ENCODE measurements at regions not wholly inside any gene's neighbourhood (a gene's known extent, or its start where the extent isn't known, plus 50 kb on each side); places are given as distances from the start of the nearest gene placed in this dataset.

- no peak for DNase-seq (ENCODE audit: extremely low read depth, low read depth)
These were observed 194.2 kb downstream of the NHLRC3 start for GRCh38 chr13:39232401-39232980.

- DNase-seq (ENCODE audit: extremely low read depth, low read depth), result no peak
These were observed 194.7 kb downstream of the NHLRC3 start for GRCh38 chr13:39232999-39233398.

- DNase-seq (ENCODE audit: extremely low read depth, low read depth), result no peak
These were observed 195.3 kb downstream of the NHLRC3 start for GRCh38 chr13:39233519-39233918.

- no peak for DNase-seq (ENCODE audit: extremely low read depth, low read depth)
These were observed 206.4 kb downstream of the NHLRC3 start for GRCh38 chr13:39244561-39245230.

DNA sequence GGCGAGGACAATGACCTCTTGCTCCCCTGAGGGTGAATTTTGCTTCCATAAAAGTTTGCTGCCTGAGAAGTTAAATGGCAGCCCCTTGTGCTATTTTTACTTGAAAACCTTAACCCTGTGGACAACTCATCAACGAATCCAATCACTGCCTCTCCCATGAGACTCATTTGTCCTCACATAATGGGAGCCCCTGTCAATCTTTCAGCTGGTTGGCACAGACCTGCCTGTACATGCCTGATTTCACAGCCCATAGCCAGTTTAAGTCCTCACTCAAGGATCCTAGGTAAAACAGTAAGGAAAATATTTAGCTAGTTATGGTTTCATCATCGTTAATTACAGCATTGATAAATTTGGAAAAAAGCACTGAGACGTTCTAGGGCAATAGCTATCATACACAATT is 207.4 kb downstream of the NHLRC3 start:
- DNase-seq (ENCODE audit: extremely low read depth, low read depth), result no peak

DNA sequence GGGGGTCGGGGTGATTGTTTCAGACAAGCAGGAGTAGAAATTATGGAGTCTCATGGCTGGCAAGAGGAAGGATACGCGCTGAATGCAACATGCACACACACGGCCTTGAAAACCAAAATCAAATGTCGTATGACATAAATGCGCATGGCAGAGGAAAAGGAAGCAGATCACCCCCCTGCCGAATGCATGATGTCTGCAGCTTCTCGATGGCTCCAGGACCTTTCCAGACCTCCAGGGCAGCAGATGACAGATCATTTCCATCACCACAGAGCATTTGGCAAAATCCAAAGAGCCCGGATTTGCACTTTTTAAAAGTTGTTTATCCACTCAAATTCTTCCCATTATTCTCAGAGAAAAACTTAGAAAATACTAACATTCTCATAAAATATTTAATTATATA is 211.7 kb downstream of the NHLRC3 start:
- DNase-seq (ENCODE audit: extremely low read depth, low read depth), result no peak

- no peak for DNase-seq (ENCODE audit: extremely low read depth, low read depth)
These were observed 212.2 kb downstream of the NHLRC3 start for GRCh38 chr13:39250440-39250839.

GRCh38 chr13:39251340-39251739 is 213.1 kb downstream of the NHLRC3 start:
- no peak for DNase-seq (ENCODE audit: extremely low read depth, low read depth)

GRCh38 chr13:39253774-39254173 is 215.5 kb downstream of the NHLRC3 start:
- DNase-seq (ENCODE audit: extremely low read depth, low read depth), result no peak

- no peak for DNase-seq (ENCODE audit: extremely low read depth, low read depth)
These were observed 216.3 kb downstream of the NHLRC3 start for GRCh38 chr13:39254601-39255000.

DNA sequence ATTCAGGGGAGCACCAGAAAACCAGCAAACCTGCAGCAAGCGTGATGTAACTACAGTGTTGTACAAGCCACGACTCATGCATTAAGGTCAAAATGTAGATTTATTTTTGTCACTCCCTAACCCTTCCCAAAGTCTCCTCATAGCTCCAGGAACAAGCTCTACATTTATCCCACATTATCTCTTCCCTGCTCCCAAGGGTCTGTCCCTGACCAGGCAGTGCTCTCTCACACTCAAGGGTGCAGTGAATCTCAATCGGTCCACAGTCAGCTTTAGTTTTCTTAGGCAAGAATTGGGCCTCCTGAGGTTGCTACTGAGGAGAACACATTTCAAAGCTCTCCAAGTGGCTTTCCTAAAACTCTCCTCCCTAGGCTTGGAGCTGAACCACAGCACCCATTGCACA is 219.4 kb downstream of the NHLRC3 start:
- DNase-seq (ENCODE audit: extremely low read depth, low read depth), result no peak

DNA sequence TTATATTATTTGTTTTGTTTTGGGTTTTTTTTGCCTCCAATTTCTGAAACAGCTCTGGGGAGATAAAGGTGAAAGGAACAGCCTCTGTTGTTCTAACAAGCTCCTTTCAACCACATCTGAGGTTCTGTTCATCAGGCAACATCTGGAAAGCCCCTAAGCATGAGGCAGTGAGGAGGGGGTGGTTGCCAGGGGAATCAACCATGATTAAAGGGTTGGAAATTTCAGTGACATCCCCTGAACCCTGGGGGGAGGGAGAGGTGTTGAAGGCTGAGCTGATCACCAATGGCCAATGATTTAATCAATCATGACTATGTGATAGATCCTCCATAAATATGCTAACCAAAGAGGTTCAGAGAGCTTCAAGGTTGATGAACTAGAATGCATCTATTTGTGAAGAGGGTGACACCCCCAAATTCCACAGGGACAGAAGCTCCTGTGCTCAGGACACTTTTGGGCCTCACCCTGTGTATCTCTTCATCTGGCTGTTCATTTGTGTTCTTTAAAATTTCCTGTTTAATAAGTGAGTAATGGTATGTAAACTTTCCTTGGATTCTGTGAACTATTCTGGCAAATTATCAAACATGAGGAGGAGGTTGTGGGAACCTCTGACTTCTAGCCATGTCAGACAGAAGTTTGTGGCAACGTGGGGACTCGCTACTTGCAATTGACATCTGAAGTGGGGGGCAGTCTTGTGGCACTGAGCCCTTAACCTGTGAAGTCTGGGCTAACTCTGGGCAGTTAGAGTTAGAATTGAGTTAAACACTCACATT is 221.3 kb downstream of the NHLRC3 start:
- no peak for DNase-seq (ENCODE audit: extremely low read depth, low read depth)

DNA sequence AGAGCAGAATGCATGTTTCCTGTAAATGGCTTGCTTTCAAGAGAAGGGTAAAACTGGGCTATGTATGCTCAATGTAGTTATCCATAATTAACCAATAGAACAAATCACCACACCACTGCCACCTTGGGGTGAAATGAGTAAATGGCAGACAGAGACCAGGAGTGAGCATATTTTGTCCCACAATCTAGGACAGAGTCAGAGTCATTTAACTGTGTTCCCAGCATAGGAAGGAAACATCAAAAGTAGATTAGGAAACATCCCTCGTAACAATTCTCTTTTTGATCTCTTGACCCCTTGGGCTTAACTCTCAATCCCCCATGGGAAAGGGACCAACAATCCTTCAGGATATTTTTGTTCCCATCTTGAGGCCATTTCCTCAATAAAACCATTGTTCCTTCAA is 224.8 kb downstream of the NHLRC3 start:
- DNase-seq (ENCODE audit: extremely low read depth, low read depth), result peak; percentile 15

GRCh38 chr13:39263531-39263930 is 225.3 kb downstream of the NHLRC3 start:
- DNase-seq (ENCODE audit: extremely low read depth, low read depth), result no peak

DNA sequence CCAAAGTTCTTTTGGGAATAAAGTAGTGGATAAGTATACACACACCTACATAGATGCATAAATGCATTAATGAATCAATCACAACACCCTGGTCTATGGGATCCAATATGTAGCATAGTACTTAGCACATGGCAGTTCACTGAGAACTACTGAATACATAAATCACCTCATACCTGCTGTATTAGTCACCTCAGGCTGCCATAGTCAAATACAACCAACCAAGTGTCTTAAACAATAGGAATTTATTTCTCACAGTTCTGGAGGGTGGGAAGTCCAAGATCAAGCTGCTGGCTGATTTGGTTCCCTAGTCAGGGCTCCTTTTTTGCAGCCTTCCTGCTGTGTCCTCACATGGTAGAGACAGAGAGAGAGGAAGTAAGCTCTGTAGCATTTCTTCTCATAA is 228.2 kb downstream of the NHLRC3 start:
- no peak for DNase-seq (ENCODE audit: extremely low read depth, low read depth)

- no peak for DNase-seq (ENCODE audit: extremely low read depth, low read depth)
These were observed 230.1 kb downstream of the NHLRC3 start for GRCh38 chr13:39268398-39268797.

- DNase-seq (ENCODE audit: extremely low read depth, low read depth), result no peak
These were observed 230.7 kb downstream of the NHLRC3 start for GRCh38 chr13:39269004-39269403.

GRCh38 chr13:39269411-39269810 is 231.2 kb downstream of the NHLRC3 start:
- no peak for DNase-seq (ENCODE audit: extremely low read depth, low read depth)

DNA sequence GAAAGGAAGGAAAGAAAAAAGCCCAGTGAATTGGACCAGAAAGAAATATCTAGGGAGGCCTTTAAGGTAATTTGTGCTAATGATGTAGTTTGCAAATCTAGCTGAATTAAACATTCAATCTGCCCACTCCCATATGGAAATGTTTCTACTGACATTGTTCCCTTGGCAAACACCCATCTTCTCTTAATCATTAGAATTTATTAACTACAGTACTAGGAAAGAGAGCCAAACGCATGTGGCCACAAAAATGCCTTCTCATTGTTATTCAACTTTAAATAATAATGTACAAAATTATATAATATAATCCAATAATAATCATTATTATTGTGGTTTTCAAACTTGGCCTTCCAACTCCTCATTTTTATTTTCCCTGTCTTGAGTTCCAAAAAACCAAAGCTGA is 234.7 kb downstream of the NHLRC3 start:
- no peak for DNase-seq (ENCODE audit: extremely low read depth, low read depth)

DNA sequence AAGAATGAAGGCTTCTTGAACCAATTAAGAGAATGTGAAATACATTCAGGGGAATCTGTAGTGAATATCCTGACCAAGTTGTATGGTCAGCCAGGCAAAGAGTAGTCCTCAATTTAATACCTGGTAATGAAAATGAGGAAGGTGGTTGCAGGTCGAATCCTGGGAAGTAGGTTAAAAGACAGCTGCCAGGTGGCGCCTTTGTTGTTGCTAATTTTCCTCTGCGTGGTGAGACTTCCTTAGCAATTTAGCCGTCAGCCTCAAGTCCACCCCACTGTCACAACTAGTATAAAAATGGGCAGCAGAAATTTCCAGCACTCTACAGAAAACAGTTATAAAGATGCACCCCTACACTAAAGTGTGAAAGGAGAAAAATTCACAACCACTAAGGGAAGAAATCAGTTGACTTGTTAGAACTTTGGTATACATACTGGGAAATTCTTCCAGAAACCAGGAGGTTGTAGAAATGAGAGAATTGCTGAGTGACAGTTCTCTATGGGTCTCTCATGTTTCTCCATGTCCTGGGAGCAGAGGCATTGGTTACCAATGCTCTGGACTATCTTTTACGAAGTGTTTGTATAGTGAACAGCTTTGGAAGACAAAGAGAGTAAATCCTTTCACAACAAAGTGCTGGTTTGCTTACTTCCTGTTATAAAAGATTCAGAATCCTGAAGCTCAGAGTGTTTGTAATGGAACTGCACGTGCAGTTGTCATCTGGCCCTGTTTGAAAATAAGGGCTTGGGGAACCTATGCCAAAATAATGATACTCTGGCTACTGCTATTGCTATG is 235.9 kb downstream of the NHLRC3 start:
- no peak for DNase-seq (ENCODE audit: extremely low read depth, low read depth)

DNA sequence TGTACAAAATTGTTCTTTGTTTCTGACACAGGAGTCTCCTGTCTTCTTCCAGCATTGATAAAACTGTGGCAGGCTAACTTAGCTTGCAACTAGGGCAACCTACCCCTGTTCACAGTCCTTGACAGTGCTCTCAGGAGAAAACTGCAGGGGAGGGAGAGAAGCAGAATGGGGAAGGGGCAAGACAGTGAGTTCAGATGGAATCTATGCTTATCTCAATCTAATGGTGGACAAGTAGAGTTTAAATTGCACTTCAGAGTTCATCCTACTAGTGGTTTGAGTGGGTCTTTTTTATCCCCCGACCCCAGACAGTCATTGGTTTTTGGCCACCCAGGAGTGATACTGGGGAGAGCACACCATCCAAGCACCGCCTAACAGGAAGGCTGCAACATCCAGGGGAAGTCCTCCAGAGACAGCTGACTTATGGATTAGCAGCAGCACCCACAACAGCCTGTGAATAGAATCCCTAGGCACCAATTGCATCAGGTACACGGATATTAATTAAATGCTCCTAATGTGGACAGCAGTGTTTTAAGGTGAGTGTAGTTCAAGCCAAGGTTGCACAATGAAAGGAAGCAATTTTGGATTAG is 236.6 kb downstream of the NHLRC3 start:
- DNase-seq (ENCODE audit: extremely low read depth, low read depth), result no peak

All from NCI-H460 (cell line).